GM23338 (cell line): ENCODE measurements at regions not wholly inside any gene's neighbourhood (a gene's known extent, or its start where the extent isn't known, plus 50 kb on each side); places are given as distances from the start of the nearest gene placed in this dataset.

ENCODE experiments used
- ATAC-seq: fragments of 200-7000 bp; cut with Tn5 transposase; 3 replicates; pipeline ENCODE4 v1.9.1; 2020
- DNase-seq: peaks from one replicate; pipeline ENCODE4 v3.0.0-alpha.2; 2015; ENCODE audit warnings: low spot score
- H2AFZ ChIP-seq: fragments of 200-600 bp; sonication (generic); 2 replicates; pipeline ENCODE4 v1.8.0; 2016; ENCODE audit warnings: antibody characterized with exemption, mild to moderate bottlenecking, moderate library complexity
- H3F3A ChIP-seq: fragments of 200-600 bp; sonication (generic); replicated peaks from 2 replicates; pipeline ENCODE4 v1.8.0; 2017; ENCODE audit warnings: antibody characterized with exemption, mixed run types, low read depth
- H3K27ac ChIP-seq: fragments of 200-600 bp; sonication (generic); 2 replicates; pipeline ENCODE4 v1.6.1; 2016; ENCODE audit warnings: low read depth
- H3K27me3 ChIP-seq: fragments of 200-600 bp; sonication (generic); 2 replicates; pipeline ENCODE4 v1.8.0; 2016; ENCODE audit warnings: mild to moderate bottlenecking, mixed run types, moderate library complexity; ENCODE audit not compliant: insufficient read depth
- H3K36me3 ChIP-seq: fragments of 200-600 bp; sonication (generic); 2 replicates; pipeline ENCODE4 v1.8.0; 2016; ENCODE audit warnings: mild to moderate bottlenecking; ENCODE audit not compliant: insufficient read depth
- H3K4me1 ChIP-seq: fragments of 200-600 bp; sonication (generic); 2 replicates; pipeline ENCODE4 v1.8.0; 2016; ENCODE audit warnings: mild to moderate bottlenecking, moderate library complexity; ENCODE audit not compliant: insufficient read depth
- H3K4me2 ChIP-seq: fragments of 200-600 bp; sonication (generic); 2 replicates; pipeline ENCODE4 v1.7.1; 2017; ENCODE audit warnings: mixed run types
- H3K4me3 ChIP-seq: fragments of 200-600 bp; sonication (generic); 2 replicates; pipeline ENCODE4 v1.6.1; 2016; ENCODE audit warnings: mixed run types
- H3K79me2 ChIP-seq: fragments of 200-600 bp; sonication (generic); replicated peaks from 2 replicates; pipeline ENCODE4 v1.8.0; 2017; ENCODE audit warnings: mild to moderate bottlenecking; ENCODE audit not compliant: insufficient read depth
- H3K9me2 ChIP-seq: fragments of 200-600 bp; sonication (generic); 2 replicates; pipeline ENCODE4 v1.8.0; 2017; ENCODE audit not compliant: insufficient read depth
- H4K20me1 ChIP-seq: fragments of 200-600 bp; sonication (generic); replicated peaks from 2 replicates; pipeline ENCODE4 v1.8.0; 2017; ENCODE audit warnings: mild to moderate bottlenecking; ENCODE audit not compliant: insufficient read depth
- H3K27ac Mint-ChIP-seq: 2 replicates; pipeline ENCODE4 v1.8.0; 2020; ENCODE audit warnings: inconsistent platforms, mild to moderate bottlenecking, moderate library complexity, mixed read lengths
- H3K27me3 Mint-ChIP-seq: 3 replicates; pipeline ENCODE4 v1.8.0; 2022; ENCODE audit warnings: low read depth, mild to moderate bottlenecking, moderate library complexity, mixed read lengths, inconsistent platforms; ENCODE audit not compliant: insufficient read depth, poor library complexity
- H3K36me3 Mint-ChIP-seq: 3 replicates; pipeline ENCODE4 v1.8.0; 2021; ENCODE audit warnings: low read depth, mild to moderate bottlenecking, inconsistent platforms, moderate library complexity, mixed read lengths
- H3K4me1 Mint-ChIP-seq: 3 replicates; pipeline ENCODE4 v1.8.0; 2020; ENCODE audit warnings: mild to moderate bottlenecking, inconsistent platforms, mixed read lengths
- H3K4me3 Mint-ChIP-seq: 3 replicates; pipeline ENCODE4 v1.8.0; 2021; ENCODE audit warnings: moderate library complexity, mild to moderate bottlenecking, inconsistent platforms, mixed read lengths
- H3K9me3 Mint-ChIP-seq: 3 replicates; pipeline ENCODE4 v1.8.0; 2020; ENCODE audit warnings: moderate library complexity, mild to moderate bottlenecking, inconsistent platforms, mixed read lengths
- CREB1 ChIP-seq: fragments of 250-450 bp; sonication (Bioruptor Pico); IDR thresholded peaks from 2 replicates; pipeline ENCODE4 v1.5.0; 2020; ENCODE audit warnings: low read depth, mild to moderate bottlenecking, moderate library complexity
- CTCF ChIP-seq, 2 experiments: fragments of 200-600 bp in 1 of 2; sonication (generic) in 1 of 2; conservative IDR thresholded peaks; 2 replicates each; pipeline versions ENCODE4 v1.5.1 to v1.6.1; 2016 to 2017; ENCODE audit warnings: antibody characterized with exemption in 2 of 2, low read depth in 2 of 2, mild to moderate bottlenecking in 2 of 2, moderate library complexity in 1 of 2
- EZH2 ChIP-seq: fragments of 200-600 bp; sonication (generic); IDR thresholded peaks from one replicate; pipeline ENCODE4 v1.8.0; 2017; ENCODE audit warnings: antibody characterized with exemption, mild to moderate bottlenecking, low read depth; ENCODE audit not compliant: unreplicated experiment
- NANOG ChIP-seq: IDR thresholded peaks from 2 replicates; pipeline ENCODE4 v1.6.1; 2016; ENCODE audit warnings: antibody characterized with exemption, borderline replicate concordance
- POLR2AphosphoS5 ChIP-seq: IDR thresholded peaks from 2 replicates; pipeline ENCODE4 v1.6.1; 2016; ENCODE audit warnings: antibody characterized with exemption, low read depth
- STAT1 ChIP-seq: IDR thresholded peaks from one replicate; pipeline ENCODE4 v1.6.1; 2016; ENCODE audit warnings: antibody characterized with exemption; ENCODE audit not compliant: unreplicated experiment
- TF ChIP-seq, protein P1 (sequence below): IDR thresholded peaks from one replicate; pipeline ENCODE4 v1.6.1; 2018; ENCODE audit warnings: antibody characterized with exemption; ENCODE audit not compliant: unreplicated experiment
- TF ChIP-seq, protein P2 (sequence below): IDR thresholded peaks from 2 replicates; pipeline ENCODE4 v1.6.1; 2016; ENCODE audit warnings: antibody characterized with exemption

DNA sequence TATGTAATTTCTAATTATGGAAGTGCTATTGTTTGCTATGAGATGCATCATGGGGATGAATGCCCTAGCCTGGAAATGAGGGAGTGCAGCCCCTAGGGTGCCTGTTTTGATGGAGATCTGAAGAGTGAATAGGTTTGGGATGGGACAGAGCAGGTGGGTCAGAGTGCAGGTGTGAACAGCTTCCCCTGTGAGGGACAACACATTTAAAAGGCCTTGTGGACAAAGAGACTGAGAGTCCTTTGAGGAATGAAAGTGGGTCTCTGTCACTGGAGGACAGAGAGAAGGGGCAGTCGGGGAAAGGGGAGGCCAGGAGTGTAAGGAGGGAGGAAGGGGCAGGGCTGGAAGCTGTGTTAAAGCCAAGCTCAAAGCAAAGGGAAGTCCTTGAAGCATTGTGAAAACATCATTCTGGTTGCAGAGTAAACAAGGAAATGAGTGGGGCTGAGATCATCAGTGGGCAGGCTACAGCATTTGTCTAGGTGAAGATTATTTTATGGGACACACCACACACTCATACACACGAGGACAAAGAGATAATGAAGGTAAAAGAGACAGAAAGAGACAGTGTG, 877.6 kb downstream of the SLC4A3 start (continued):
- TF ChIP-seq, protein P1, sequence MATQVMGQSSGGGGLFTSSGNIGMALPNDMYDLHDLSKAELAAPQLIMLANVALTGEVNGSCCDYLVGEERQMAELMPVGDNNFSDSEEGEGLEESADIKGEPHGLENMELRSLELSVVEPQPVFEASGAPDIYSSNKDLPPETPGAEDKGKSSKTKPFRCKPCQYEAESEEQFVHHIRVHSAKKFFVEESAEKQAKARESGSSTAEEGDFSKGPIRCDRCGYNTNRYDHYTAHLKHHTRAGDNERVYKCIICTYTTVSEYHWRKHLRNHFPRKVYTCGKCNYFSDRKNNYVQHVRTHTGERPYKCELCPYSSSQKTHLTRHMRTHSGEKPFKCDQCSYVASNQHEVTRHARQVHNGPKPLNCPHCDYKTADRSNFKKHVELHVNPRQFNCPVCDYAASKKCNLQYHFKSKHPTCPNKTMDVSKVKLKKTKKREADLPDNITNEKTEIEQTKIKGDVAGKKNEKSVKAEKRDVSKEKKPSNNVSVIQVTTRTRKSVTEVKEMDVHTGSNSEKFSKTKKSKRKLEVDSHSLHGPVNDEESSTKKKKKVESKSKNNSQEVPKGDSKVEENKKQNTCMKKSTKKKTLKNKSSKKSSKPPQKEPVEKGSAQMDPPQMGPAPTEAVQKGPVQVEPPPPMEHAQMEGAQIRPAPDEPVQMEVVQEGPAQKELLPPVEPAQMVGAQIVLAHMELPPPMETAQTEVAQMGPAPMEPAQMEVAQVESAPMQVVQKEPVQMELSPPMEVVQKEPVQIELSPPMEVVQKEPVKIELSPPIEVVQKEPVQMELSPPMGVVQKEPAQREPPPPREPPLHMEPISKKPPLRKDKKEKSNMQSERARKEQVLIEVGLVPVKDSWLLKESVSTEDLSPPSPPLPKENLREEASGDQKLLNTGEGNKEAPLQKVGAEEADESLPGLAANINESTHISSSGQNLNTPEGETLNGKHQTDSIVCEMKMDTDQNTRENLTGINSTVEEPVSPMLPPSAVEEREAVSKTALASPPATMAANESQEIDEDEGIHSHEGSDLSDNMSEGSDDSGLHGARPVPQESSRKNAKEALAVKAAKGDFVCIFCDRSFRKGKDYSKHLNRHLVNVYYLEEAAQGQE, result no peak
- TF ChIP-seq STAT1, result no peak
- TF ChIP-seq POLR2AphosphoS5, result no peak
- TF ChIP-seq CREB1 (CRISPR knock-in tag), result 0 out of 2 replicates have a peak, but pooled peaks have one; percentile 18

- Histone ChIP-seq H3K4me2 (no peak overlapping the region), H4K20me1 (no peaks in the 10 kb centered on the region), H3K27ac (no peak overlapping the region), H3K4me3 (no peak overlapping the region), H3K9me2 (peaks cover 15% of the 10 kb centered on the region; the same call in 1 of the 2 replicates), H3F3A (no peaks in the 10 kb centered on the region), H3K4me1 (peaks cover 35% of the 10 kb centered on the region), H3K79me2 (no peaks in the 10 kb centered on the region), H3K36me3 (no peaks in the 10 kb centered on the region; the same call in 1 of the 2 replicates), H3K27me3 (no peaks in the 10 kb centered on the region), H2AFZ (peak overlapping the region; percentile 19; the same call in 1 of the 2 replicates)
- Mint-ChIP-seq H3K4me1 (peaks cover 51% of the 10 kb centered on the region), H3K27me3 (peaks cover 4% of the 10 kb centered on the region), H3K36me3 (peaks cover 13% of the 10 kb centered on the region), H3K9me3 (peaks cover 4% of the 10 kb centered on the region), H3K4me3 (no peak overlapping the region), H3K27ac (no peak overlapping the region; the same call in 1 of the 2 replicates)
- no peak for ATAC-seq
- TF ChIP-seq CTCF (conservative IDR thresholded peaks at IDR 0.05; ENCODE audit: low read depth in 2 of 2), result no peak
- no peak for TF ChIP-seq EZH2
- no peak for TF ChIP-seq NANOG
- no peak for TF ChIP-seq STAT1
- TF ChIP-seq, protein P2, sequence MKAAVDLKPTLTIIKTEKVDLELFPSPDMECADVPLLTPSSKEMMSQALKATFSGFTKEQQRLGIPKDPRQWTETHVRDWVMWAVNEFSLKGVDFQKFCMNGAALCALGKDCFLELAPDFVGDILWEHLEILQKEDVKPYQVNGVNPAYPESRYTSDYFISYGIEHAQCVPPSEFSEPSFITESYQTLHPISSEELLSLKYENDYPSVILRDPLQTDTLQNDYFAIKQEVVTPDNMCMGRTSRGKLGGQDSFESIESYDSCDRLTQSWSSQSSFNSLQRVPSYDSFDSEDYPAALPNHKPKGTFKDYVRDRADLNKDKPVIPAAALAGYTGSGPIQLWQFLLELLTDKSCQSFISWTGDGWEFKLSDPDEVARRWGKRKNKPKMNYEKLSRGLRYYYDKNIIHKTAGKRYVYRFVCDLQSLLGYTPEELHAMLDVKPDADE, result no peak
- no peak for DNase-seq
Observed at GRCh38 chr2:220506466-220506865, 879.0 kb downstream of the SLC4A3 start.
